Loucy (cell line): ENCODE measurements at regions not wholly inside any gene's neighbourhood (a gene's known extent, or its start where the extent isn't known, plus 50 kb on each side); places are given as distances from the start of the nearest gene placed in this dataset.

Experiments
- EZH2phosphoT487 ChIP-seq: fragments of 200-600 bp; IDR thresholded peaks from 2 replicates; pipeline ENCODE4 v1.6.1; 2018; ENCODE audit warnings: antibody characterized with exemption, mild to moderate bottlenecking, moderate library complexity, borderline replicate concordance
- TF ChIP-seq, protein P1 (sequence below): fragments of 200-600 bp; sonication (generic); conservative IDR thresholded peaks from 2 replicates; pipeline ENCODE4 v1.5.1; 2014; ENCODE audit warnings: mild to moderate bottlenecking, antibody characterized with exemption, low read length

DNA sequence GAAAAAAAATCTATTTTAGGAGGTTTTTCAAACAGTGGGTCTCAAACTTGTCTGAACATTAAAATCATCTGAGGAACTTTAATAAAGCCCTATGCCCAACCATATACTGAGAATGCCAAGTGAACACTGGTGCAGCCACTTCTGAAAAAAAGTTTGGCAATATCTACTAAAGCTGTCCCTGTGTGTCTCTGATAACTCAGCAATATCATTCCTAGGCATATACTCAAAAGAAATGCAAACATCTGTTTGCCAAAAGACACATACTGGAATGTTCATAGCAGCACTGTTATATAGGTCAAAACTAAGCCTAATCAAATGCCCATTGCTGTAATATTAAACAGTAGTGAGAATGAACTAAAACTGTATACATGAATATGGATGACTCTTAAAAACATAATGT, 74.2 kb upstream of the RGS4 start:
- TF ChIP-seq, protein P1, sequence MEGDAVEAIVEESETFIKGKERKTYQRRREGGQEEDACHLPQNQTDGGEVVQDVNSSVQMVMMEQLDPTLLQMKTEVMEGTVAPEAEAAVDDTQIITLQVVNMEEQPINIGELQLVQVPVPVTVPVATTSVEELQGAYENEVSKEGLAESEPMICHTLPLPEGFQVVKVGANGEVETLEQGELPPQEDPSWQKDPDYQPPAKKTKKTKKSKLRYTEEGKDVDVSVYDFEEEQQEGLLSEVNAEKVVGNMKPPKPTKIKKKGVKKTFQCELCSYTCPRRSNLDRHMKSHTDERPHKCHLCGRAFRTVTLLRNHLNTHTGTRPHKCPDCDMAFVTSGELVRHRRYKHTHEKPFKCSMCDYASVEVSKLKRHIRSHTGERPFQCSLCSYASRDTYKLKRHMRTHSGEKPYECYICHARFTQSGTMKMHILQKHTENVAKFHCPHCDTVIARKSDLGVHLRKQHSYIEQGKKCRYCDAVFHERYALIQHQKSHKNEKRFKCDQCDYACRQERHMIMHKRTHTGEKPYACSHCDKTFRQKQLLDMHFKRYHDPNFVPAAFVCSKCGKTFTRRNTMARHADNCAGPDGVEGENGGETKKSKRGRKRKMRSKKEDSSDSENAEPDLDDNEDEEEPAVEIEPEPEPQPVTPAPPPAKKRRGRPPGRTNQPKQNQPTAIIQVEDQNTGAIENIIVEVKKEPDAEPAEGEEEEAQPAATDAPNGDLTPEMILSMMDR = no peak
- TF ChIP-seq EZH2phosphoT487 = no peak
